ENCODE measurements at regions not wholly inside any gene's neighbourhood (a gene's known extent, or its start where the extent isn't known, plus 50 kb on each side); places are given as distances from the start of the nearest gene placed in this dataset.

DNA sequence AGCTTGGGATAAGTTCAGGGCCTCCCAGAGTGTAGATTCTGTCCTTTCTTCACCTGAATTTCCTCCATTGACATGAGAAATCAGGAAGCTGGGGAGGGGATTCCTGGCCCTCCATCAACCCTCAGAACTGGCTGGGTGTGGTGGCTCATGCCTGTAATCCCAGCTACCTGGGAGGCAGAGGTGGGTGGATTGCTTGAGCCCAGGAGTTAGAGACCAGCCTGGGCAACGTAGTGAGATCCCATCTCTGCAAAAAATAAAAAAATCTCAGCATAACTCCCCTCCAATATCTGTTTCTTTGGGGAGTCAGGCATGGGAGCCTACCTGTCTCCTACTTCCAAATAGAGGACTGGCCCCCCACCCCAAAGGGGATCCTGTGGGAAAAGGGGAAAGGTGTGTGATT is 59.8 kb upstream of the TBX3 start:
- TF ChIP-seq, protein P1, sequence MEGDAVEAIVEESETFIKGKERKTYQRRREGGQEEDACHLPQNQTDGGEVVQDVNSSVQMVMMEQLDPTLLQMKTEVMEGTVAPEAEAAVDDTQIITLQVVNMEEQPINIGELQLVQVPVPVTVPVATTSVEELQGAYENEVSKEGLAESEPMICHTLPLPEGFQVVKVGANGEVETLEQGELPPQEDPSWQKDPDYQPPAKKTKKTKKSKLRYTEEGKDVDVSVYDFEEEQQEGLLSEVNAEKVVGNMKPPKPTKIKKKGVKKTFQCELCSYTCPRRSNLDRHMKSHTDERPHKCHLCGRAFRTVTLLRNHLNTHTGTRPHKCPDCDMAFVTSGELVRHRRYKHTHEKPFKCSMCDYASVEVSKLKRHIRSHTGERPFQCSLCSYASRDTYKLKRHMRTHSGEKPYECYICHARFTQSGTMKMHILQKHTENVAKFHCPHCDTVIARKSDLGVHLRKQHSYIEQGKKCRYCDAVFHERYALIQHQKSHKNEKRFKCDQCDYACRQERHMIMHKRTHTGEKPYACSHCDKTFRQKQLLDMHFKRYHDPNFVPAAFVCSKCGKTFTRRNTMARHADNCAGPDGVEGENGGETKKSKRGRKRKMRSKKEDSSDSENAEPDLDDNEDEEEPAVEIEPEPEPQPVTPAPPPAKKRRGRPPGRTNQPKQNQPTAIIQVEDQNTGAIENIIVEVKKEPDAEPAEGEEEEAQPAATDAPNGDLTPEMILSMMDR (conservative IDR thresholded peaks at IDR 0.05; ENCODE audit: low read length), result no peak
- no peak for TF ChIP-seq EZH2phosphoT487 (IDR thresholded peaks at IDR 0.05; ENCODE audit: borderline replicate concordance)

Measured in Loucy (cell line).